ENCODE measurements at regions not wholly inside any gene's neighbourhood (a gene's known extent, or its start where the extent isn't known, plus 50 kb on each side); places are given as distances from the start of the nearest gene placed in this dataset.

DNA sequence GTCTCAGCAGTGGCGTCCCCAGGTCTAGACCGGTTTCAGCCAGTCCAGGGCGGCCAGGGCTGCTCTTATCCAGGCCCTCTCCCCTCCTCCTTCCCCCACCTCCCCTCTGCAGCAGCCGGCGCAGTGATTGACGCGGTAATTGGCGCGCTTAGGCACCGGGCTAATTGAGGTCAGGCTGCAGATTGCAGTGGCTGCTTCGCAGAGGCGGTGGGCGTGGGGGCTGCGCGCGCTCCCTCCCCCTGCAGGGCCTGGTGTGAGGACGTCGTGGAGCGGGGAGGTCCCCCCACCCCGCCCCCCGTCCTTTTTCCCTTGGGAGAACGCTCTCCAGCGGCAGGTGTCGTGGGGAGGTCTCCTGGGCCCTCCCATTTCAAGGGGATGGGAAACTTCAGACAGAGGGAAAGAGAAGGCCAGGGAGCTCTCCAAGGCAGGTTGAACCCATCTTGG, 70.4 kb upstream of the BLCAP start (continued):
- TF ChIP-seq SP1 (IDR thresholded peaks at IDR 0.05; ENCODE audit: low read depth, low read length) (0 out of 2 replicates have a peak, but pooled peaks have one; percentile 8), FOSL1 (IDR thresholded peaks at IDR 0.05; ENCODE audit: insufficient read depth, low read depth, low read length) (no peak), EP300 (IDR thresholded peaks at IDR 0.05; ENCODE audit: borderline replicate concordance in 1 of 2, low read depth in 2 of 2, low read length in 2 of 2) (peak in 1 of 2 experiments; percentile 79; a peak in 1 of 3 replicates), KDM4A (IDR thresholded peaks at IDR 0.05; ENCODE audit: low read depth, low read length, severe bottlenecking) (peak; percentile 42), KDM1A (IDR thresholded peaks at IDR 0.05; ENCODE audit: borderline replicate concordance, low read length) (no peak), SAP30 (IDR thresholded peaks at IDR 0.05; ENCODE audit: insufficient read depth, insufficient replicate concordance, low read length) (no peak), JUN (IDR thresholded peaks at IDR 0.05; ENCODE audit: low read depth, low read length) (peak; percentile 88; the same call in 1 of the 2 replicates), TAF1 (IDR thresholded peaks at IDR 0.05; ENCODE audit: low read depth, low read length) (peak; percentile 78), CREB1 (IDR thresholded peaks at IDR 0.05) (peak; percentile 94), RXRA (IDR thresholded peaks at IDR 0.05; ENCODE audit: insufficient read depth, low read depth, low read length) (0 out of 2 replicates have a peak, but pooled peaks have one; percentile 55), NANOG (IDR thresholded peaks at IDR 0.05; ENCODE audit: insufficient read depth, low read depth, low read length, poor library complexity, severe bottlenecking) (peak; percentile 36), TAF7 (optimal IDR thresholded peaks at IDR 0.05; ENCODE audit: borderline replicate concordance, low read depth, low read length) (peak; percentile 89), CHD2 (IDR thresholded peaks at IDR 0.05; ENCODE audit: low read length) (no peak)
- TF ChIP-seq, protein P1, sequence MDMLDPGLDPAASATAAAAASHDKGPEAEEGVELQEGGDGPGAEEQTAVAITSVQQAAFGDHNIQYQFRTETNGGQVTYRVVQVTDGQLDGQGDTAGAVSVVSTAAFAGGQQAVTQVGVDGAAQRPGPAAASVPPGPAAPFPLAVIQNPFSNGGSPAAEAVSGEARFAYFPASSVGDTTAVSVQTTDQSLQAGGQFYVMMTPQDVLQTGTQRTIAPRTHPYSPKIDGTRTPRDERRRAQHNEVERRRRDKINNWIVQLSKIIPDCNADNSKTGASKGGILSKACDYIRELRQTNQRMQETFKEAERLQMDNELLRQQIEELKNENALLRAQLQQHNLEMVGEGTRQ (IDR thresholded peaks at IDR 0.05; ENCODE audit: low read length) = no peak
- TF ChIP-seq, protein P2, sequence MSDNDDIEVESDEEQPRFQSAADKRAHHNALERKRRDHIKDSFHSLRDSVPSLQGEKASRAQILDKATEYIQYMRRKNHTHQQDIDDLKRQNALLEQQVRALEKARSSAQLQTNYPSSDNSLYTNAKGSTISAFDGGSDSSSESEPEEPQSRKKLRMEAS (IDR thresholded peaks at IDR 0.05) = peak; percentile 66
- TF ChIP-seq, protein P3, sequence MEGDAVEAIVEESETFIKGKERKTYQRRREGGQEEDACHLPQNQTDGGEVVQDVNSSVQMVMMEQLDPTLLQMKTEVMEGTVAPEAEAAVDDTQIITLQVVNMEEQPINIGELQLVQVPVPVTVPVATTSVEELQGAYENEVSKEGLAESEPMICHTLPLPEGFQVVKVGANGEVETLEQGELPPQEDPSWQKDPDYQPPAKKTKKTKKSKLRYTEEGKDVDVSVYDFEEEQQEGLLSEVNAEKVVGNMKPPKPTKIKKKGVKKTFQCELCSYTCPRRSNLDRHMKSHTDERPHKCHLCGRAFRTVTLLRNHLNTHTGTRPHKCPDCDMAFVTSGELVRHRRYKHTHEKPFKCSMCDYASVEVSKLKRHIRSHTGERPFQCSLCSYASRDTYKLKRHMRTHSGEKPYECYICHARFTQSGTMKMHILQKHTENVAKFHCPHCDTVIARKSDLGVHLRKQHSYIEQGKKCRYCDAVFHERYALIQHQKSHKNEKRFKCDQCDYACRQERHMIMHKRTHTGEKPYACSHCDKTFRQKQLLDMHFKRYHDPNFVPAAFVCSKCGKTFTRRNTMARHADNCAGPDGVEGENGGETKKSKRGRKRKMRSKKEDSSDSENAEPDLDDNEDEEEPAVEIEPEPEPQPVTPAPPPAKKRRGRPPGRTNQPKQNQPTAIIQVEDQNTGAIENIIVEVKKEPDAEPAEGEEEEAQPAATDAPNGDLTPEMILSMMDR (IDR thresholded peaks at IDR 0.05; ENCODE audit: control extremely low read depth in 1 of 3, insufficient read depth in 1 of 3, low read depth in 1 of 3, low read length in 3 of 3) = no peak

Measured in H1 (cell line).